K562 (cell line): ENCODE measurements at regions not wholly inside any gene's neighbourhood (a gene's known extent, or its start where the extent isn't known, plus 50 kb on each side); places are given as distances from the start of the nearest gene placed in this dataset.

Source experiments
- ATAC-seq: fragments of 200-7000 bp; cut with Tn5 transposase; 3 replicates; pipeline ENCODE4 v1.9.1; 2020; ENCODE audit warnings: moderate library complexity
- BruUV-seq: library from RNA; stranded (reverse); fragments of 400-500 nt; replicated peaks from 2 replicates; lab custom pipeline; 2021; lab: Mats Ljungman, UMichigan
- CTCF ChIA-PET: fragments of 300-600 bp; formaldehyde crosslinking; extraction: SDS; loops from one replicate; lab custom pipeline; 2021; ENCODE audit warnings: low intra/inter-chr PET ratio; lab: Yijun Ruan, JAX
- POLR2A ChIA-PET: fragments of 300-600, 350-650 bp; sonication (Branson Sonifier 250); formaldehyde crosslinking; extraction: SDS; loops from one replicate; lab custom pipeline; 2021; ENCODE audit warnings: antibody characterized with exemption, inconsistent platforms; lab: Yijun Ruan, JAX
- DNase-seq, 4 experiments: peaks; one replicate each; pipeline versions ENCODE4 v3.0.0 to v3.0.0-alpha.2; 2011 to 2018; ENCODE audit warnings: low spot score in 3 of 4, mixed read lengths in 3 of 4; ENCODE audit errors: extremely low read depth in 1 of 4
- FAIRE-seq: peaks from 2 replicates; lab custom pipeline; 2011; peaks lifted over from hg19 to GRCh38; lab: Jason Lieb, UNC
- H2AFZ ChIP-seq: 2 replicates; pipeline ENCODE4 v1.6.0; 2011; ENCODE audit warnings: low read depth, low read length, control low read depth, inconsistent platforms
- H3K27ac ChIP-seq: fragments of 200-600 bp; 3 replicates; pipeline ENCODE4 v1.8.0; 2011; ENCODE audit warnings: low read depth, mild to moderate bottlenecking, control low read depth, inconsistent platforms, low read length, moderate library complexity, mixed read lengths; ENCODE audit errors: extremely low read depth
- H3K27me3 ChIP-seq, 2 experiments: fragments of 300-600 bp in 1 of 2; 2 replicates in 1 of 2; 3 replicates in 1 of 2; pipeline versions ENCODE4 v1.6.0 to v1.8.0; 2011; ENCODE audit warnings: inconsistent platforms in 2 of 2, low read length in 2 of 2, mild to moderate bottlenecking in 1 of 2, mixed read lengths in 1 of 2, moderate library complexity in 1 of 2; ENCODE audit not compliant: control insufficient read depth in 2 of 2, insufficient read depth in 2 of 2
- H3K36me3 ChIP-seq: fragments of 300-600 bp; 3 replicates; pipeline ENCODE4 v1.8.0; 2011; ENCODE audit warnings: mild to moderate bottlenecking, low read length, inconsistent platforms; ENCODE audit not compliant: control insufficient read depth, insufficient read depth
- H3K4me1 ChIP-seq, 2 experiments: fragments of 200-600 bp in 1 of 2; replicated peaks in 1 of 2; 2 replicates in 1 of 2; 3 replicates in 1 of 2; pipeline versions ENCODE4 v1.5.1 to v1.8.0; 2011; ENCODE audit warnings: inconsistent platforms in 2 of 2, low read length in 2 of 2, mild to moderate bottlenecking in 1 of 2, mixed read lengths in 1 of 2, moderate library complexity in 1 of 2; ENCODE audit not compliant: control insufficient read depth in 2 of 2, insufficient read depth in 2 of 2
- H3K4me2 ChIP-seq: 2 replicates; pipeline ENCODE4 v1.6.1; 2011; ENCODE audit warnings: low read length, control low read depth, inconsistent platforms, mixed read lengths; ENCODE audit not compliant: insufficient read depth
- H3K4me3 ChIP-seq: fragments of 200-600 bp; sonication (generic), shearing (Covaris generic); 2 replicates; pipeline ENCODE4 v1.5.1; 2016; ENCODE audit warnings: control low read depth, inconsistent platforms
- H3K79me2 ChIP-seq: fragments of 200-600 bp; 3 replicates; pipeline ENCODE4 v1.8.0; 2011; ENCODE audit warnings: low read length, inconsistent platforms; ENCODE audit not compliant: control insufficient read depth, insufficient read depth
- H3K9ac ChIP-seq, 2 experiments: 2 replicates each; pipeline versions ENCODE4 v1.6.0 to v1.6.1; 2011; ENCODE audit warnings: low read depth in 2 of 2, low read length in 2 of 2, control low read depth in 1 of 2, inconsistent platforms in 1 of 2, mild to moderate bottlenecking in 1 of 2, mixed read lengths in 1 of 2; ENCODE audit not compliant: insufficient read depth in 1 of 2
- H3K9me1 ChIP-seq: one replicate; pipeline ENCODE4 v1.6.0; 2011; ENCODE audit warnings: inconsistent platforms, mild to moderate bottlenecking, low read length, moderate library complexity; ENCODE audit not compliant: control insufficient read depth, insufficient read depth
- H3K9me3 ChIP-seq: replicated peaks from 2 replicates; pipeline ENCODE4 v1.5.1; 2011; ENCODE audit warnings: low read depth, low read length, inconsistent platforms; ENCODE audit not compliant: control insufficient read depth, insufficient read depth
- H4K20me1 ChIP-seq: replicated peaks from 2 replicates; pipeline ENCODE4 v1.6.1; 2011; ENCODE audit warnings: low read length, inconsistent platforms, mixed read lengths; ENCODE audit not compliant: control insufficient read depth, insufficient read depth
- ATF2 ChIP-seq: sonication (generic); formaldehyde crosslinking; IDR thresholded peaks from 2 replicates; pipeline ENCODE4 v1.8.1; 2022; ENCODE audit warnings: missing genetic modification reagents
- GTF2A2 ChIP-seq: IDR thresholded peaks from 2 replicates; pipeline ENCODE4 v1.6.1; 2016; ENCODE audit warnings: mild to moderate bottlenecking, missing genetic modification characterization, missing compliant biosample characterization
- GTF2E2 ChIP-seq: fragments of 200-800 bp; sonication (Bioruptor generic); IDR thresholded peaks from 2 replicates; pipeline ENCODE4 v1.6.1; 2016; ENCODE audit warnings: missing genetic modification characterization, missing compliant biosample characterization
- ILK ChIP-seq: fragments of 450-650 bp; IDR thresholded peaks from 2 replicates; pipeline ENCODE4 v1.6.1; 2016; ENCODE audit warnings: missing genetic modification characterization, low read depth, mild to moderate bottlenecking, missing compliant biosample characterization, moderate library complexity, borderline replicate concordance
- MBD2 ChIP-seq: sonication (generic); IDR thresholded peaks from 2 replicates; pipeline ENCODE4 v1.6.1; 2016; ENCODE audit warnings: low read depth, borderline replicate concordance
- RREB1 ChIP-seq: fragments of 250-450 bp; sonication (Bioruptor Pico); IDR thresholded peaks from 2 replicates; pipeline ENCODE4 v1.4.0; 2020
- SMAD4 ChIP-seq: fragments of 250-450 bp; sonication (Bioruptor Pico); conservative IDR thresholded peaks from 2 replicates; pipeline ENCODE4 v1.8.0; 2021; ENCODE audit warnings: inconsistent platforms, mild to moderate bottlenecking, moderate library complexity
- ZFX ChIP-seq: sonication (generic); formaldehyde crosslinking; IDR thresholded peaks from 2 replicates; pipeline ENCODE4 v1.8.0; 2022; ENCODE audit warnings: mild to moderate bottlenecking, missing genetic modification reagents, moderate library complexity
- ZNF165 ChIP-seq: fragments of 250-450 bp; sonication (Bioruptor Pico); IDR thresholded peaks from 2 replicates; pipeline ENCODE4 v1.4.0; 2020; ENCODE audit warnings: borderline replicate concordance
- WGBS: fragments of 100-300 bp; shearing (Covaris generic); methylation state at CpG from one replicate; pipeline ENCODE4 v1.1.6; 2016; ENCODE audit warnings: low coverage, mixed read lengths; ENCODE audit not compliant: insufficient coverage; ENCODE audit errors: missing lambda C conversion rate; 5-methylcytosine and 5-hydroxymethylcytosine counted together
- in situ Hi-C: fragments of 300-500 bp; cut with MboI; formaldehyde crosslinking; loops from 4 replicates; pipeline ENCODE4 v1.15.0; 2018; ENCODE audit warnings: inconsistent platforms, mixed read lengths
- intact Hi-C: fragments of 100-400 bp; cut with micrococcal nuclease; formaldehyde crosslinking; loops from 2 replicates; pipeline ENCODE4 v1.14.2; 2022
- TF ChIP-seq, protein P1 (sequence below): fragments of 450-650 bp; IDR thresholded peaks from 2 replicates; pipeline ENCODE4 v1.6.1; 2017; ENCODE audit warnings: mild to moderate bottlenecking, moderate library complexity
- TF ChIP-seq, protein P2 (sequence below): IDR thresholded peaks from 3 replicates; pipeline ENCODE4 v1.6.1; 2011; ENCODE audit warnings: borderline replicate concordance, mild to moderate bottlenecking; ENCODE audit not compliant: insufficient read length, insufficient read depth

GRCh38 chr2:144642856-144643255, 122.9 kb upstream of the ZEB2 start (continued):
- TF ChIP-seq RREB1: no peak
- TF ChIP-seq, protein P1, sequence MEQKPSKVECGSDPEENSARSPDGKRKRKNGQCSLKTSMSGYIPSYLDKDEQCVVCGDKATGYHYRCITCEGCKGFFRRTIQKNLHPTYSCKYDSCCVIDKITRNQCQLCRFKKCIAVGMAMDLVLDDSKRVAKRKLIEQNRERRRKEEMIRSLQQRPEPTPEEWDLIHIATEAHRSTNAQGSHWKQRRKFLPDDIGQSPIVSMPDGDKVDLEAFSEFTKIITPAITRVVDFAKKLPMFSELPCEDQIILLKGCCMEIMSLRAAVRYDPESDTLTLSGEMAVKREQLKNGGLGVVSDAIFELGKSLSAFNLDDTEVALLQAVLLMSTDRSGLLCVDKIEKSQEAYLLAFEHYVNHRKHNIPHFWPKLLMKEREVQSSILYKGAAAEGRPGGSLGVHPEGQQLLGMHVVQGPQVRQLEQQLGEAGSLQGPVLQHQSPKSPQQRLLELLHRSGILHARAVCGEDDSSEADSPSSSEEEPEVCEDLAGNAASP: no peak

- Histone ChIP-seq H3K79me2 (no peaks in the 10 kb centered on the region), H3K27me3 (no peaks in the 10 kb centered on the region), H3K27ac (no peak overlapping the region), H3K9ac (no peak overlapping the region), H3K4me2 (no peak overlapping the region), H3K36me3 (no peaks in the 10 kb centered on the region), H3K9me1 (no peaks in the 10 kb centered on the region), H3K4me3 (no peak overlapping the region), H4K20me1 (no peaks in the 10 kb centered on the region), H2AFZ (peak overlapping the region; percentile 83), H3K9me3 (no peaks in the 10 kb centered on the region), H3K4me1 (no peaks in the 10 kb centered on the region; a peak in 1 of 5 replicates)
- in situ Hi-C loops: no loop called here
- intact Hi-C loops: no loop called here
- WGBS: 32% methylated on average over 2 of the region's 2 CpGs
- ATAC-seq (peak; percentile 25; the same call in 2 of the 3 replicates), FAIRE-seq (no peak), DNase-seq (no peak)
- BruUV-seq: no TSS peak
- ChIA-PET CTCF (no interaction called here), POLR2A (interaction anchor here (0.9 to 1.5 kb wide), 3 partner anchors 9 to 32 kb away, joined by 3 to 4 read pairs (median 3); no protein-coding TSS in a partner anchor)
- TF ChIP-seq, protein P2, sequence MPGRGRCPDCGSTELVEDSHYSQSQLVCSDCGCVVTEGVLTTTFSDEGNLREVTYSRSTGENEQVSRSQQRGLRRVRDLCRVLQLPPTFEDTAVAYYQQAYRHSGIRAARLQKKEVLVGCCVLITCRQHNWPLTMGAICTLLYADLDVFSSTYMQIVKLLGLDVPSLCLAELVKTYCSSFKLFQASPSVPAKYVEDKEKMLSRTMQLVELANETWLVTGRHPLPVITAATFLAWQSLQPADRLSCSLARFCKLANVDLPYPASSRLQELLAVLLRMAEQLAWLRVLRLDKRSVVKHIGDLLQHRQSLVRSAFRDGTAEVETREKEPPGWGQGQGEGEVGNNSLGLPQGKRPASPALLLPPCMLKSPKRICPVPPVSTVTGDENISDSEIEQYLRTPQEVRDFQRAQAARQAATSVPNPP: no peak
- TF ChIP-seq MBD2: no peak
- TF ChIP-seq ZNF165 (CRISPR knock-in tag): no peak
- TF ChIP-seq SMAD4 (CRISPR knock-in tag): no peak
- no peak for TF ChIP-seq ILK (tag)
- TF ChIP-seq GTF2E2 (tag): no peak
- TF ChIP-seq ZFX: no peak
- TF ChIP-seq ATF2: no peak
- TF ChIP-seq GTF2A2: no peak
These were observed 122.2 kb upstream of the ZEB2 start for GRCh38 chr2:144642131-144642530.
